NCI-H1092 treated with DMSO at 0.1 percent for 48 hours (cell line): ENCODE measurements at regions not wholly inside any gene's neighbourhood (a gene's known extent, or its start where the extent isn't known, plus 50 kb on each side); places are given as distances from the start of the nearest gene placed in this dataset.
"Not testable (repeated sequence)": the region's sequence is repeated elsewhere in the genome, so short reads cannot be mapped to it uniquely, and the experiment has no call there.

ENCODE experiments used
- DNase-seq: peaks from one replicate; lab custom pipeline; 2025; lab: John Stamatoyannopoulos, UW

DNA sequence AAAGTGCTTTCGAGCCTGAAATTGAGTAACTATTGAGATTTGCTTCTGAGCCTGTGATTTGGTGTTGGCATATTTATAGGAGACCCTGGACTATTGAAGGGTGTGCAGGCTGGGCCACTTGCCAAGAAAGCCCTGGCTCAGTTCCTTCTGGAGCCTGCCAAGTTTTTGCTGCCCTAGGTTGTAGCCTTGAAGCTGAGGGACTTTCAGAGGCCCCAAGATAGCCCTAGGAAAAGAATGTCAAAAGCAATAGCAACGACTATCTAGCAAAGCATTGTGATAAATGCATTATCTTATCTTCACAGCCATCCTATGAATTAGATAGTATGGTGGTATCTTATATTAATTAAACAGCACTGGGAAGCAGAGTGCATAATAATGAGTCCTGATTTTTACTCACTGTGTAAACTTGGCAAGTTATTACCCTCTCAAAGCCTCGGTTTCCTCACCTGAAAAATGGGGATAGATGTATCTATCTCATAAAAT, 473.7 kb upstream of the PODXL start:
- DNase-seq, result peak; percentile 83

DNA sequence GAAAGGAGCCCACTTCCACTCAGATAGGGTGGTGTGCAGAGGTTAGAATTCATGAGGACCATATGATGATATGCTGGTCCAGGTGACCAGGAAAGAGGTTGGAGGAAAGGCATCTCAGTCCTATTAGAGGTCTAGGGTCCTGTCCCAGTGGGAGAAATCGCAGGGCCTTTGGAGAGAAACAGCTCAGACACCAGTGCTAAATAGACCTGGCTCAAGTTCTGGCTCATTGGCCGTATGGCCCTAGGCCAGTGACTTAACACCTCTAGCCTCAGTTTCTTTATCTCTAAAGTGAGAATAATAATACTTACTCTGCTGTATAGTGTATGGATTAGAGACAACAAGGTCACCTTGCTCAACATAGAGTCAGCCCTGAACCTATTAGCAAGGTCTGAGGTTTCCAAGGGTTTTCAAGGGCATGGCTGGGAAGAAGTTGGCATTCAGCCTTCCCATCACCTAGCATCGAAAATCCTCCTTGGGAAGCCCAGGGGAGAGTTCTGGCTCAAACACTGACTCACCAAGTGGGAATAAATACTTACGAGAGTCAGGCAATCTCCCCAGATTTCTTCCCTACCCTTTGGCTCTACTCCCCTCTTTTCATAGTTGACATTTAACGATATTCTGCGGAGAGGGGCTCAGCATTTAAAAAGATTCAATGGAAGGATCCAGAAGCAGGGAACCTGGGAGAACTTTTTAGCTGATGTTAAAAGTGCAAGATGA, 473.1 kb upstream of the PODXL start:
- DNase-seq, result peak; percentile 60

DNA sequence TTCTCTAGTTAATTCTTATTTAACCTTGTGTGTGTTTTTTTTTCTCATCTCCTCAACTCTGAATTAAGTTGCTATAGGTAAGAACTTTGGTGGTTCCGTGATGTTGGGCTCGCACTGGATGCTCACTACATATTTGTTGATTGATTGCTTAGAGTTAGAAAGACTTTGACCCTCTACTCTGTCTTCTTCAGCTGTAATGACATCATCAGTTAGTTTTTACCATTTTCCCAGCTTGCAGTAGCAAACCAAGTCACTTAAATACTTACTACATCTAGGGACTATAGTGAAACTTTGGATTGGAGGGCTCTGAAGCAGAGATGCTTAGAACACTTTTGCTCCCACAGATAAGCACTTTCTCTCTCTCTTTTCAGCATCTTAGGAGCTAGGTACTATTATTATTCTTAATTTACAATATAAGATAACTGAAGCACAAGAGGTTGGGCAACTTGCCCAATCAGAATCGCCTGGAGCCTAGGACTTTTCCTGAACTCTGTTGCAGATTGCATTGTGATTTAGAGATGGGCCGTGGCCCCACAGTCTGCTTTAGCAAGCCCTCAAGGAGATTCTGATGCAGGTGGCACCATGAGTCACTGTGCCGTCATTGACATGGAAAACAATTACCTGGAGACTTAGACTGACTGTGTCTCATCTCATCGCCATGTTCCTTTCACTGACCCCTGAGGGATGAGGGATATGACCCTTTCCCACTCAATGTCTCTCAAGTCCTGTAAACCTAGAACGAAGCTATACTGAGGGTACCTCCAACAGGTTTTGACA, 471.9 kb upstream of the PODXL start:
- no peak for DNase-seq

DNA sequence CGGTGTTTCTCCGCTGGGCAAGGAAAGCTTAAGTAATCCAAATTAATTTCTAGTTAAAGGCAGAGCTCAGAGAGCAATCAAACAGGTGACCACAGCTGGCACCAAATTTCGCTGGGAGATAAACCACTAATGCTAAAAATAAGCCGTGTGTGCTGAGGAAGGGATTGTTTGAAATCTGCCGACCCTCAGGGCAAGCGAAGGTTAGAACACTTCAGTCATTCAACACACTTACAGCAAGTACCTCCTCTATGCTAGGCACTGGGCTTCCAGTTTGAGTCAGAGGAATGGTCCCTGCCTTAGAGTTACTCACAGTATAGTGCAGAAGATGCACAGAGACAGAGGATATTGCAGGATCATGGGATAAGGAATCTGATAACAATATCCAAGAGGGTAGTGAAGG, 467.9 kb upstream of the PODXL start:
- DNase-seq, result no peak

DNA sequence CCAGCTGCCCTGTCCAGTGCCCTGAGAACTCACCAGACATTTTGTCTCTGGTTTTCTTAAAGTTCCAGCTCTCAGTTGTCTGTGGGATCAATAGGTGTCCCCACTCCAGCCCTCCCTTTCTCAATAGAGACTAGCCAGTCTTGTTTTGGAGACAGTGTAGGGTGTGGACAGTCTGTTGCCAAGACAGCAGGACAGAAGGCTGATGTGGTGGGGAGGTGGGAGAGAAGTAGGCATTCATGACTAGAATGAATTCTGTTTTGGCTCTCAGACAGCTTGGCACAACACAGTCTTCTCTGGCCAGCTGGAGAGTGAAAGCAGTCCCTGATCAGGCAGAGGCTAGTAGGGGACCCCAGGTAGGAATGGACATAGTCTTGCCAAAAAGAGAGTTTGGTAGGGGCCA, 467.0 kb upstream of the PODXL start:
- no peak for DNase-seq

DNA sequence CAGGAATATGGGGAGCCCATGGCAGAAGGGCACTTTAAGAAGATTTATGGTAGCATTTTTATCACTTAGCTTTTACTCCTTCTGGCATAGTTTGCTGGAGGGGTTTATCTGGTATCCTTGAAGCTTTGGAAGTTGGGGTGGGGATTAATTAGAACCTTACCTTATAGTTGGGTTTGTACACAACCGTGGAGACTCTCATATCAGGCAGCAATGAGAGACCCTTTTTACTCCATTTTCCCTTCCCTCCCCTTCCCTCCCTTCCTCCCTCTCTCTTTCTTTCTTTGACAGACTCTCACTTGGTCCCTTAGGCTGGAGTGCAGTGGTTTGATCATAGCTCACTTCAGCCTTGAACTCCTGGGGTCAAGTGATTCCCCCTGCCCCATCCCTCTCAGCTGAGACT, 465.8 kb upstream of the PODXL start:
- DNase-seq, result no peak

DNA sequence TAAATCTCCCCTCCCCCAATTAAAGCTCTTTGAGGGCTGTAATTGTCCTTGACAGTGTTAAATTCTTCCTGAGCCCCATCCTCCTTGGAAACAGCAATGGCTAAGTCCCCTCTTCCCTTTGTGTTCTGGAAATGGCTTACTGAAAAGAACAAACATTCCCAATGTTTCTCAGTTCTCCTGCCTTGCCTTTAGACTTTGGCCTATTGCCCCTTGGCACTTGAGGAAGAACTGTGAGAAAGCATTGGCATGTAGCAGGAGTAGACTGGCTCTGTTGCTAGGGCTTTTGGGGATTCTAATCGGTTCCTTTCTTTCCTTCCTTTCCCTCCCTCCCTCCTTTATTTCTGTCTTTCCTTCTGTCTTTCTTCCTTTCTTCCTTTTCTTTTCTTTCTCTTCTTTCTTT, 463.3 kb upstream of the PODXL start:
- DNase-seq, result no peak

DNA sequence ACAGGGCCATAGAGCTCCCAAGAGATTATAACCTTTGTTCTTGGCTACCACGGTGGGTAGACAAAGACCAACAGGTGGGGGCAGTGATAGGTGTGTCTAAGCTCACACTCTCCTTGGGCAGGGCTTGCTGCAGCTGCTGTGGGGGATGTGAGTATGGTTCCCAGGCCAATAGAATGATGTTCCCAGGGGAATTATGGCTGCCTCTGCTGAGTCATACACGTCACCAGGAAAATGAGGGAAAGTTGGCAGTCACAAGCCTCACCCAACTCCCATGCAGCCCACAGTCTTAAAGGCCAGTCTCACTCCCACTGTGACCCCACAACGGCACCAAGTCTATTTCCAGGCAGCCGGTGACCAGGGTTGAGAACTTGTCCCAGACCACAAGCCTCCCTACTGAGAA, 453.4 kb upstream of the PODXL start:
- DNase-seq, result no peak

DNA sequence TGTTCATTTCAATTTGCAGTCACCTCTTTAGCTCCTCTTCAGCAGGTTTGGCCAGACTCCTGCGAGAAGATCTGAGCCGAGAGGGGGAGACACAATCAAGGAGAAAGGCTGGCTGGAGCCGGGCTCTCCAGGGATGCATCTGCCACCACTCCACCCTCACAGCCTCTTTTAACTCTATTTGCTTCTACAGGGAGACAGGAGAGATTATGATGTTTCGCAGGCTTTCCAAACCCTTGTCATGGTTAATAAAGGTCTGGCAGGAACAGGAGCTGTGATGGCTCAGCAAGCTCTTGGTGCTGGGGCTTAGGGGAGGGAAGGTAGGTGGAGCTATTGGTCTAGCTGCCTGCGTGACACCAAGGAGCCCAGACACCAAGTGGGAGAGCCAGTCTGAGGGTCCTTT, 448.1 kb upstream of the PODXL start:
- DNase-seq, result peak; percentile 49

DNA sequence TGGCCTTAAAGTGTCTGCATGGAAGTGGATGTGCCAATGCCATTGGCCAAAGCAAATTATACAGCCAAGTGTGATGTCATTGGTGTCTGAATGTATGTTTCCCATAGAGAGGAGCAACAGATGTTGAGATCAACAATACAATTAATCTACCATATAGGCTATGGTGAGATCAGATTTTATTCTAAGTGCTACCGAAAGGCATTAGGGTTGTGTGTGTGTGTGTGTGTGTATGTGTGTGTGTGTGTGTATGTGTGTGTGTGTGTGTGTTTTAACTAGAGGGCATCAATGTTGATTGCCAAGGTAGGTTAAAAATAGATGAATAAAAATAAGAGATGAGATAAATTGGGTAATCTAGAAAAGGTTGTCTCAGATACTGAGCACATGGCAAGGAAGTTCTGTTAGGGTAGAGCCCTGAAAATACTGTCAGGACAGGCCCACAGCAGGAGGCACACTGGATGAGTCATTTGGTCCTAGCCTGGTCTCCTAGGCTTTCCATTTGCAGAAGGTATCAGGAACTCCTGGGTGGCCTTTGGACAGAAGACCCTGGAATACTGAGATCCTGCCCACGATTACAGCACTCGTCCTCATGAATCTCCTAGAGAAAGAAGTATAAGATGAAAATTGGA, 446.0 kb upstream of the PODXL start:
- no peak for DNase-seq

DNA sequence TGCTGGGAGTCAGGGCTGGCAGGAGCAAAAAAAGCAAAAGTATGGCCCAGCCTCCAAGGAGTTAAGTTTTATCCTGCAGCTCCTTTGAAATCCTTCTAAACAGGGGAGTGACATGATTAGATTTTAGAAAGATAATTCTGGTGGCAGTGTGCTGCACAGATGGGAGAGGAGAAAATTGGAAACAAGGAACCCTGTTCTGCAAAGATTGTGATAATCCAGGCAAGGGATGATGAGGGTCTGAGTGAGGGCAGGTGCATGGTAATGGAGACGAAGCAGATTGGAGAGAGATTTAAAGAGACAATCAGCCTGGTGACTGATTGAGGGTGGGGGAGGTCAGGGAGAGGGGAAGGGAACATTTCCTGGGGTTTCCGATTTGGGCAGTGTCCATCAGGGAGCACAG, 444.7 kb upstream of the PODXL start:
- no peak for DNase-seq

DNA sequence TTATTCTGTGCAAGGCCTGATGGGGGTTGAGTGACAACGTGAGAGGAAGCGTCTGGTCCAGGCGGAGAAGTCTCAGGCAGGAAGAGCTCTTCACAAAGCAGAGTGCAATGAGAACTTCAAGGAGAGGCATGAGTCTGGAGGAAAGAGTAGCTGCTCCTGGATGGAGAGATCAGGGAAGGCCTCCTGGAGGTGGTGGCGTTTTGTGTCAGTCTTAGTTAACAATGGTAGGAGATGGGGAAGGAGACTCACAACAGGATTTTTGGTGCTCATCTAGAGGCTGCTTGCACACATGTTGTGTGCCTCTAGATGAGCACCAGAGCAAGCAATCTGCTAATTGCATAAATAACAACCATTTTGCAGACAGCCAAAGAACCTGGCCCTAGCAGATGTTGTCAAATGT, 442.8 kb upstream of the PODXL start:
- DNase-seq, result no peak

DNA sequence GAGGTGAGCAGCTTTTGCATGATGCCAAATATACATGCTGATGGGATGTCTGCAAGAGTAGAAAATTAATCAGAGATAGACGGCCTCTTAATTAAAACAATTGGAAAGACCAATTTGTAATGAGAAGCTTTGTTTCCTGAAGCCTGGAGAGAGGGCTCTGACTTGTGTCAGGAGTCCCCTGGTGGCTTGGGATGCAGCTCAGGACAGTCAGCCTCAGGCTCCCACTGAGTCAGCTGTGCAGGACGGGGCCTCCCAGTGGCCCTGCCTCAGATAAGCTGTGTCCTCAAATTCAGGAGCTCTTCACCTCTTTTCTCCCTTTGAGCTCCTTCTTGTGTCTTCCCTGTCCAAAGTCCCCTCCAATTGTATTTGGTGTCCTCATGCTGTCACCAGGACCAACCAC, 438.9 kb upstream of the PODXL start:
- DNase-seq, result no peak

DNA sequence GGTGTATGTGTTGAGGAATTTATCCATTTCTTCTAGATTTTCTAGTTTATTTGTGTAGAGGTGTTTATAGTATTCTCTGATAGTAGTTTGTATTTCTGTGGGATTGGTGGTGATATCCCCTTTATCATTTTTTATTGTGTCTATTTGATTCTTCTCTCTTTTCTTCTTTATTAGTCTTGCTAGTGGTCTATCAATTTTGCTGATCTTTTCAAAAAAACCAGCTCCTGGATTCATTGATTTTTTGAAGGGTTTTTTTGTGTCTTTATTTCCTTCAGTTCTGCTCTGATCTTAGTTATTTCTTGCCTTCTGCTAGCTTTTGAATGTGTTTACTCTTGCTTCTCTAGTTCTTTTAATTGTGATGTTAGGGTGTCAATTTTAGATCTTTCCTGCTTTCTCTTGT, 424.6 kb upstream of the PODXL start:
- DNase-seq, result not testable (repeated sequence)

DNA sequence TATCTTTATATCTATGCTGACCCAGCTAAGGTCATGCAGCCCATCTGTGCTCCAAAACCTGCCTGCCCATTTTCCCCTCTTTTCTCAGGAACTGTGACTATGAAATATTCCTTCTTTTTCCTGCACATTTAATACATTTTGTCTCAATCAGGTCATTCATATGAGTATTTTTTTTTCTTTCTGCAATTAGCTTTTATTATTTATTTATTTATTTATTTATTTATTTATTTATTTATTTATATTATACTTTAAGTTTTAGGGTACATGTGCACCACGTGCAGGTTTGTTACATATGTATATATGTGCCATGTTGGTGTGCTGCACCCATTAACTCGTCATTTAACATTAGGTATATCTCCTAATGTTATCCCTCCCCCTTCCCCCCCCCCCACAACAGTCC, 421.7 kb upstream of the PODXL start:
- not testable (repeated sequence) for DNase-seq

DNA sequence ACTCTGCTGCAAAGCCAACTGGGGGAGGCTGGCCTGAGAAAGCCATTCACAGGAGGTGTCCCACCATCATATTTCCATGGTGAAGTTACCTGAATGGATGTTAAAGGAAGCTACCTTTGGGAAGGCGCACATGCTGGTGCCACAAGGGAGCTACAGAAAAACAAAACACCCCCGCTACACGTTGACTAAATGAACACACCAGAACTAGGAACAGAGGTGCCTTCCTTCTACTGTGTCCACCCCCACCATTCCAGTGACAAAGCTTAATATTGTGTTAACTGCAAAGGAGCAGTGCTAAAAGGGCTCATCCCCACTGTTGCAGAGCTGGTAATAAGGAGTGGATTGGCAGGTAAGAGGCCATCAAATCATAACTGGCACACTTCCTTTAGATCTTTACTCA, 420.0 kb upstream of the PODXL start:
- no peak for DNase-seq

DNA sequence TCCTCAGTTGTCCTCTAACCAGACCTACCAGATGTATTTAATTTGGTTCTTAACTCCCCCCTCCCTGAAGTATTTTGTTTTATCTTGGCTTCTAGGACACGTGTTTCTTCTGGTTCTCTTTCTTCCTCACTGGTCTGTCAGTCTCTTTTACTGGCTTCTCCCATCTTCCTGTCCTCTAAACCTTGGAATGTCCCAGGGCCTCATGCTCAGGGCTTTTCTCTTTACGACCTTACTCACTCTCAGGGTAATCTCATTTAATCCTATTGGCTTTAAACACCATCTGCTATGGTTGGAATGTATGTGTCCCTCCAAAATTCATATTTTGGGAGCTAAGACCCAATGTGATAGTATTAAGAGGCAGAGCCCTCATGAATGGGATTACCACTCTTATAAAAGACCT, 418.2 kb upstream of the PODXL start:
- DNase-seq, result no peak

DNA sequence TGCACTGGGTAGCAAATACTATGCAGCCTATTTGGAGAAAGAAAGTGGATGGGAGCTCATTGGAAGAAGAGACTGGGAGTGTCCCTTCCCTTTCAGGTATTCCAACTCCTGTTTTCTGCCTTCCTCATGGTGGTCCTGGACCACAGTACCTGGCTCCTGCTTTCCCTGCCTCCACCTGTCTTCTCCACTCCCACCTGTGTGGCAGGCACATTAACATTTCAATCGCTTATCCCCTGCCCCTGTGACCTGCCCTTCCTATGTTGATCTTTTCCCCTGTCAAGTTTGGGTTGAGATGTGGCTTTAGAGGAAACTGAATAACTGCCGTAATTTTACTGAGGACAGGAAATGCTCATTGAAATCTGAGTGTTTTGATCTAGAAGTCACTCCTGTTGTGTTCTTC, 415.8 kb upstream of the PODXL start:
- no peak for DNase-seq

DNA sequence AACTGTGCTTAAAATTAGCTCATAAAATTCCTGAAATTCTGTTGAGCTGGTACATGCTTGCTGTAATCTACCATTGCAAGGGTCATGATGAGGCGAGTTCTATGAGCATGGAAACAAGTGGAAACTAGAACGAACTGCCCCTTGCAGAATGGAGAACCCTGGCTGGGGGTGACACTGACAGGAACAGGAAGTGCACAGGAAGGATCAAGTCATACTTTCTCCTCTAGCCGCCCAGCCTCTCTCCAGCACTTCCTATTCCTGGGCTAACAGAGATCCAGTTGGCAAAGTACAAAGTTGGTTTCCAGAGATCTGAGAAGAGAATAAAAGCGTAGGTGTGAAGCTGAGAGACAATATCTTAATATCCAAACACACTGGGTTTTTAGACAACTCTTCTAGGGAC, 414.2 kb upstream of the PODXL start:
- DNase-seq, result no peak

DNA sequence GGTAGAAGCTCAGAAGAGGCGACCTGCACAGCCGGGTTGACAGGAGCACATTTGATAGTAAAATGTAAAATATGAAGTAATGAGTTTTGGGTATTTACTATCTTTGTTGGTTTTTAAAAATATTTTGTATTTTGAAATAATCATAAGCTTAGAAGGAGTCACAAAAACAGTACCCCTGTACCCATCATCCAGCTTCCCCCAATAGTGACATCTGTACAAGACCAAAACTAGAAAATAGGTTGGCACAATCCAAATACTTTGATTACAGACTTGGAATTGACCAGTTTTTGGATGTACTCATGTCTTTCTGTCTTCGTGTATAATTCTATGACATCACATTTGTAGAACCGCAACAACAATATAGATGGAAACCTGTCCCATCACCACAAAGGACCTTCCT, 413.1 kb upstream of the PODXL start:
- DNase-seq, result no peak

DNA sequence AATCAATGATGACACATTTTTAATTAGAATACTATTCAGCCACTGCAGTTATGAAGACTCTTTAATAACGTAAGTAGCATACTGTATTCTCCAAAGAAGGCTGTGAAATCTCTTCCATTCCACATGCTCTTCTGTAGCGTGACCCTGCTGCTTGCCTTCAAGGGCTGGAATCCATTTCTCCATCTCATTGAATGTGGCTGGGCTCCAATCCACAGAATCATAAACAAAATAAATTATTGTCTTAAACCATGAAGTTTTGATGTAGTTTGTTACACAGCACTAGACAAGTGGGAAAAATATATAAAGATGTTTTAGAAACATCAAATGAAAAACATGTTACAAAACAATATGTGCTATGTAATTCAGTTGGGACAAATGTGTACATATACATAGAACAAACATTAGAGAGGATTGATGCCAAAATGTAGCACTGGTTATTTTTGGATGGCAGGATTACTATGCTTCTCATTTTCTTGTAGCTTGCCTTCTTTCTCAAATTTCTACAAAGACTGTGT, 410.8 kb upstream of the PODXL start:
- DNase-seq, result peak; percentile 34

DNA sequence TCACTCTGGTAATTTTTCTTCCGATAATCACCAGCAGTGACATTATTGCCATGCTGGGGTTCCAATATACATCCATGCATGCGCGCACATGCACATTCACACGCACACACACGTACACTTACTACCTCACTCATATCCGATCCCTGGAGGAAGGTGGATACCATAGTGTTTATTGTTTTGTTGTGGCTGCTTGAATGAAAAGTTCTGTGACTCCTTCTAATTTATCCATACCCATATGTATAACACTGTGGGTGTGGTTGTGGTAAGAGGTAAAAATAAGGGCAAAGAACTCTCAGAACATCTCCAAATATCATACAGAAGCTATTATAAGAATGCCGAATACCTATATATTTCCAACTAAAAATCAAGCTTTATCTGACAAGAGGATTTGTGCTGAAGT, 407.8 kb upstream of the PODXL start:
- no peak for DNase-seq
